ENCODE measurements at regions not wholly inside any gene's neighbourhood (a gene's known extent, or its start where the extent isn't known, plus 50 kb on each side); places are given as distances from the start of the nearest gene placed in this dataset.

GRCh38 chr18:39513186-39513585, 1947.6 kb upstream of the CELF4 start:
- ChIA-PET POLR2A (no interaction called here), CTCF (no interaction called here)

DNA sequence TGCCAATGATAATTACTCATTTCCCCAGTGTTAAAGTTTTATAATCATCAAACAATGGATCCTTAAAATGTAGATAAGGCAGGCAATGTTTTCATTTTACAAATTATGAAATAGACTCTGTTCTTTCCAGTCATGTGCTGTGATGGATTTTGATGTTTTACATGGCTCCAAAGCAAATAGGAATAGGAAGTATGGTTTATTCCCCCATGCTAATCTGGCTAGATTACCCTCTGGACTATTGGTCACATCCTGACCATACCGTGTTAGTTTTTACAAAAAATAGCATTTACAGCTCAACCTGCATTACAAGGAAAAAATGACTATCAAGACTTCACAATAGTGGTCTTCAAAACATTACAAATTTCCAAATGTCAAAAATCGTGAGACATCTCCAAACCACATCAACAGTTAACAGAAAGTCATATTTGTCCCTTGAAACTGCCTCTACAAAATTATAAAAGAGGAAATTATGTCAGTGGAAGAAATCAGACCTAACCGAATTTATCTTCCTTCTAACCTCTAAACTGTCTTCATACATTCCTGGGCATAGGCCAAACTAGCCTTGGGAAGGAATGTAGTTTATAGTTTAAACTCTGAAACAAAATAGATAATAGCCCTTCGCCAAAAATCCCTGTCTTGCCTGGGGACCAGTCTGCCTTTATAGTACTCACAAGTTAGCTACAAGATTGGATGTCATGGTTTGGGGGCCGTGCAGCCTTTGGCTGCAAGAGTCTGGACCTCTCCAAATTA, 1941.2 kb upstream of the CELF4 start:
- ChIA-PET POLR2A (no interaction called here), CTCF (no interaction called here)

DNA sequence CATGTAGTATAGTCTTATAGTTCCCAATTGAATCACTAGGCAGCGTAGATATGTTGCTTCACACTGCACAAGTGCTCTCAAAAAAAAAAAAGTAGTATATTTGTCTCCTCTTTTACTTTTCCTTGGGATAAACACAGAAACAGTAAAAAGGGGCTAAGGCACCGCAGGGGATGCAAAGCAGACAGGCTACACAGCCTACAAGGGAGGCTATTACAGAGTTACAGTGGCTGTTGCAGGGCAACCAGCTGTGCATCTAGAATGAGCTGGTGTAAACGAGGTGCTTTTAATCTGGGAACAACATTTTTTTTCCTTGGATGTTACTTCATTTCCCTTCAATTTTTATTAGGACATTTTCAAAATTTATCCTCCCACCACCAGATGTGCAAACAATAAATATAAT, 1934.7 kb upstream of the CELF4 start:
- POLR2A ChIA-PET: no interaction called here
- CTCF ChIA-PET: no interaction called here

GRCh38 chr18:39497821-39498220, 1932.2 kb upstream of the CELF4 start:
- CTCF ChIA-PET: no interaction called here
- POLR2A ChIA-PET: no interaction called here

- ChIA-PET CTCF (no interaction called here), POLR2A (no interaction called here)
Measured at GRCh38 chr18:39496986-39497385, 1931.4 kb upstream of the CELF4 start.

GRCh38 chr18:39494211-39494896, 1928.8 kb upstream of the CELF4 start:
- POLR2A ChIA-PET: no interaction called here
- CTCF ChIA-PET: no interaction called here

DNA sequence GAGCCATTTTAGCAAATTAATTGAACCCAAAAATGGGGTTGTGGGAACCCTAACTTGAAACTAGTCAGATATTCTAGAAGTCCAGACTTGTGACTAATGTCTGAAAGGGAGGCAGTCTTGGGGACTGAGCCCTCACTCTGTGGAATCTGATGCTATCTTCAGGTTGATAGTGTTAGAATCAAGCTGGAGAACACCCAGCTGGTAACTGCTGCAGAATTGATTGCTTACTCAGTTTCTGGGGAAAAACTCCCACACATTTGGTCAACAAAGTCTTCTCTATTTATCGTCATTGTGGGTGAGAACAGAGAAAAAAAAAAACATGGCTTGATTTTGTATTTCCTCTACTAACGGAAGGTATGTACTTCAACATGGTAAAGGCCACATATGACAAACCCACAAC, 1925.8 kb upstream of the CELF4 start:
- ChIA-PET POLR2A (no interaction called here), CTCF (no interaction called here)

DNA sequence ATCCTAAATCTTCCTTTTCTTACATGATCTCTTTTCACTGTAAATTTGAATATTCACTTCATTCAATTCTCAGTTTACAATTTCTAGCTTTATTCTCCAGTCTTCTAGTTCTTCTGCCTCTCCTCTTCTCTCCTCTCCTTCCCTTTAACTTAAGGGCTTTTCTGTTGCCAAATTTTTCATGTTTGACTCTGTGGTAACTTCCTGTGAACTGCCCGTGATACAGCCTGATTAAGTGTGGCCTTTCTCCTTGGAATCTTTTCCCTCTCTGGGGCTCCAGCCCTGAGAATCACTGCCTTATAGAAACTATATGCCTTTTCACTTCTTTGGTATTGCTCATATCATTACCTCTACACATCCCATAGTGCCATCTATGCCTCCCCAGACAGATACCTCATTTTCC, 1923.8 kb upstream of the CELF4 start:
- POLR2A ChIA-PET: no interaction called here
- CTCF ChIA-PET: no interaction called here

DNA sequence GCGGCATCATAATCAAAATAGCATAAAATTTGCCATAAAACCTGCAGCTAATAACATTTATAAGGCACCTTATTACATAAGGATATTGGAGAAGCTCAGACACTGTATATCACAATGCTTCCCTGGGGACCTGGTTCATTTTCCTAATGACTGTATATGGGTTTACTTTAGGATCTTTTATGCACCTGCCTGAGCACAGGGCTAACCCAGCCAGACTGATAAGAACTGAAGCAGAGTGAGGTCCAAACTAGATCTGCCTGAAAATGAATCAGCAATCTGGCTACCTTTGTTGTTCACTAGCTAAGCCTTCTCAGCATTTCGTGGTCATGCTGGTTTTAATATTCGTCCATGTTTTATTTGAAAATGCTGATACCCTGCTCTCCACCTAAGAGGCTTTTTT, 1922.3 kb upstream of the CELF4 start:
- POLR2A ChIA-PET: no interaction called here

DNA sequence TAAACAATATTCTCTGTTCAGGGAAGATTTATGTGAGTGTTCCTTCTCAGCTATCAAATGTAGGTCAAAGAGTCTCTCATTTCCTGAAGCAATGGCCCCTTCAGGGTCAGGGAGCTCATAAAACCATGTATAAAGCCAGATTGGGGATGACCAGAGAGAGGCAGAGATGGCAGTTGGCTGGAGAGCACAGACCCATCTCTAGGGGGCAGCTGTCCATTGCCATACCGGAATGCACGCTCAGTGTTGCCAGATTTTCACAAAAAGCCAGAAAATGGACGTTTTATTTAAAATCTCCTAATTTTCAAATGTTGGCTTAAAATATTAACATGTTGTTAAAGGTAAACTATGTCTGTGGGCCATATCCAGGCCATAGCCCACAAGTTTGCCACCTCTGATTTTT, 1920.7 kb upstream of the CELF4 start:
- CTCF ChIA-PET: no interaction called here
- POLR2A ChIA-PET: no interaction called here

More for the DNA sequence above, 1922.3 kb upstream of the CELF4 start:
- CTCF ChIA-PET: no interaction called here

DNA sequence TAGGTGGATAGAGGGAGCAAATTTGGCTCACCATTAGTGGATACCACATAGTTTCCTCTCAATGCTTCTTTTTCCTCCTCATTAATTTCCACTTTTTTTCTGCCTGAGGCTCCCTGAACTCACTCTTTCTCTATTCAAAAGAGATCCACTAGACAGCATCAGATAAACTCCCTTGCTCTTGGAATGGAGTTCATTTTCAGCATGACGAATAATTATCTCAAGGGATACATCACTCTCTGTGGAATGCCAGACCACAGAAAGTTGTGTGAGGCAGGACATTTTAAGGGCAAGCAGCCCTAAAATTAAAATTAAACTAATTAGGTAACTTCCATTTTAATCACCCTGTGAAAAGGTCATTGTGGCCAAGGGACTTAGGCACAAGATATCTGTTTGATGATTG, 1920.1 kb upstream of the CELF4 start:
- POLR2A ChIA-PET: no interaction called here
- CTCF ChIA-PET: no interaction called here

- ChIA-PET CTCF (no interaction called here), POLR2A (no interaction called here)
Measured at GRCh38 chr18:39481281-39481680, 1915.7 kb upstream of the CELF4 start.

- ChIA-PET POLR2A (no interaction called here), CTCF (no interaction called here)
Measured at GRCh38 chr18:39480494-39481195, 1915.0 kb upstream of the CELF4 start.

DNA sequence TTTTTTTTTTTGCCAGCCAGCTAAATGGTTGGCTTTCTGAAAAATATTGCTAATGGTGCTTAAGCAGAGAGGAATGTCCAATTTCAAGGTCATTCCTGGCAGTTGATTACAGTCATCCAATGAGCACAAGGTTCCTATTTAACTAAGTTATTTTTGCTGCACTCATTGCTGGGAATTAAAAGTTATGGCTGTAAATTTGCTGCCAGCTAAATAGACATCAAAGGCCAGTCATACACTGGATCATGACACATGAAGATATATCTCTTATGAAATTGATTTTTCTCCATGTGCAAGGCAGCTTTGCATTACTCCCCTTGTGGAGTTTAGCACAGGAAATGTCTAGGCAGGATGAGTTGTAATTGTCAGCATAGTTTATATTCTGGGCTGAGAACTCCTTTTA, 1898.4 kb upstream of the CELF4 start:
- CTCF ChIA-PET: no interaction called here

DNA sequence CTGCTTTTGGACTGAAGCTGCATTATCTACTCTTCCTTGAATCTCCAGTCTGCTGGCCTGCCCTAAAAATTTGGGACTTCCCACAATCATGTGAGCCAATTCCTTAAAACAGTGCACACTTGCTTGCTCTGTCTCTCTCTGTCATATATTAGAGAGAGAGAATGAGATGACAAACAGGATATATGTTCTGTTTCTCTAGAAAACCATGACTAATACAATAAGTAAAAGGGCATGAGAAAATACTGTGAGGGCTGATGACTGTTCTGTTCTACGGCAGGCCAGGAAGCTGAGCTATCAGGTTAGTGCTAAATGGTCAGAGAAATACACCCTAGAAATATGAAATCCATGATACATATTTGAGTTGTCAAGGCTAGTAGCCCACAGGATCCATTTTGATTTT, 1896.8 kb upstream of the CELF4 start:
- POLR2A ChIA-PET: no interaction called here
- CTCF ChIA-PET: no interaction called here

More for the DNA sequence above, 1898.4 kb upstream of the CELF4 start:
- POLR2A ChIA-PET: no interaction called here

DNA sequence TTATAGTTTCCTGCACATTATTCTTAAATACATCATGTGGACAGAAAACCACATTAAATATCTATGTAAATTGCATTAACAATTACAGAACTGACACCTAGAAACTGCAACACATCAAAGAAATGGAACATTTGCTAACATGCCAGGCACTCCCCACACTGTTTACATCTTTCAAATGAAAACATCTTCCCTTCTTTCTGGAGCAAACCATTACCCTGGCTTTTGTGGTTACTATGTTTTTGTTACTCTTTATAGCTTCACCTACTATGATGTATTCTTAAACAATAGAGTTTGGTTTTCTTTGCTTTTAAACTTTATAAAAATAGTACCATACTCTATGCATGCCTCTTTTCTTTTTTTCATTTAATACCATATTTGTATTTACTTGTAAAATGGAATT, 1894.5 kb upstream of the CELF4 start:
- POLR2A ChIA-PET: no interaction called here
- CTCF ChIA-PET: no interaction called here

DNA sequence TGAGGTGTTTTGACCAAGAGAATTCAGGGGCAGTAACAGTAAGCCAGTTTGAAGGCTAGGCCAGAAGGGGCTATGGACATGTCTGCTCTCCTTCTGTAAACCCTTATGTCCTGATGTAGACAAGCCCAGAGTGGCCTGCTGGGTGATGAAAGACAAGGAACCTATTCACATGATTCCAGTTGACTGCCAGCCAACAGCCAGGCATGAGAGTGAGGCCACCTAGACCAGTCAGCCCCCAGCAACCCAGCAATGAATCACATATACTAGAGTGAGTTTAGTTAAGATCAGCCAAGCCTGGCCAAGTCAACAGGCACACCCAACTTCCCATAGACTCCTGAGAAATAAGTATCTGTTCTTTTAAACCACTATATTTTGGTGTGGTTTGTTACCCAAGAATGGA, 1889.7 kb upstream of the CELF4 start:
- ChIA-PET POLR2A (no interaction called here), CTCF (no interaction called here)

DNA sequence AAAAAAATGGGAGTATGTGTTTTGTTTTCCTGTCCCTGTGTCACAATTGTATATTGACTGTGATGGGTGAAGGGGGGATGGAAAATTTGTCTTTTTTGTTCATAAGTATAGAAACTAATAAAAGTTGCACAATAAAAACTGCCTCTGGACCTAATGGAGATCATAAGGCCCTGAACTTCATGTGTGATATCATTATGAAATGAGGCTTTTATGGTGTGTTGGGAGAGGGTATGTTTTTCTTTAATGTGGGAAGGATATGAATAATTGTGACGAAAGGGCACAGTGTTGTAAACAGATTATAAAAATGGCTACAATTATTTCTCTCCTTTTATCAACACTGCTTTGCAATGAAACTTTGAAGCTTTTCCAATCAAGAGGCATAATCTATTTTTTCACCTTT, 1889.3 kb upstream of the CELF4 start:
- CTCF ChIA-PET: no interaction called here
- POLR2A ChIA-PET: no interaction called here

- ChIA-PET CTCF (no interaction called here), POLR2A (no interaction called here)
Measured at GRCh38 chr18:39453882-39454281, 1888.3 kb upstream of the CELF4 start.

DNA sequence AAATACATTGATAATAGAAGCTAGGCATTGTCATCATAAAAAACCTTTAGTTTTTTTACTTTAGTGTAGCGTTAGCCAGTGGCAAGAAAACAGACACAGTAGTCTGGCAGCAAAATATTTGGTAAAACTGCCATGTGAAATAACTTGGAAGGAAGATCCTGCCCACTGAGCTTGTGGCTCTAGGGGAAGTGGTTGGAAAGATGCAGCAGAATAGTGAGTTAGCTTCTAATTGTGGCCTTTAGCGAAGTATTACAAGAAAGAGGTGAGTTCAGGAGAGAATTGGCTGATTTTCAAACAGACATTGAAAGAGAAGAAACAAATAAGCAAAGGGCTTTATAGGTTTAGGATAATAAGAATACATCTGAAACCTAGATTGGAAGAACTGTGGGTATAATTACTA, 1887.8 kb upstream of the CELF4 start:
- CTCF ChIA-PET: no interaction called here
- POLR2A ChIA-PET: no interaction called here

- POLR2A ChIA-PET: no interaction called here
- CTCF ChIA-PET: interaction anchor here (0.6 kb wide), 1 partner anchor 1051 kb away, joined by 4 read pairs; no protein-coding TSS in a partner anchor
Measured at GRCh38 chr18:39450958-39451357, 1885.4 kb upstream of the CELF4 start.

- CTCF ChIA-PET: no interaction called here
- POLR2A ChIA-PET: no interaction called here
Measured at GRCh38 chr18:39449566-39449965, 1884.0 kb upstream of the CELF4 start.

All from activated CD8-positive, alpha-beta memory T cell treated with anti-CD3 and anti-CD28 coated beads for 36 hours (primary cell).